Stomach (tissue), 4 donors: ENCODE measurements at regions not wholly inside any gene's neighbourhood (a gene's known extent, or its start where the extent isn't known, plus 50 kb on each side); places are given as distances from the start of the nearest gene placed in this dataset.

Experiments used
- EP300 ChIP-seq: sonication (generic); formaldehyde crosslinking; IDR thresholded peaks from one replicate; pipeline ENCODE4 v1.6.1; 2017; ENCODE audit warnings: antibody characterized with exemption
- POLR2A ChIP-seq, 4 donors: fragments of 450-650 bp; IDR thresholded peaks; one replicate each; pipeline ENCODE4 v1.6.1; 2016; ENCODE audit warnings: antibody characterized with exemption in 4 of 4, control low read depth in 2 of 4, mild to moderate bottlenecking in 1 of 4, moderate library complexity in 1 of 4
- POLR2AphosphoS5 ChIP-seq, 3 donors: sonication (generic); formaldehyde crosslinking; IDR thresholded peaks; one replicate each; pipeline ENCODE4 v1.6.1; 2016; ENCODE audit warnings: antibody characterized with exemption in 3 of 3
- TF ChIP-seq, protein P1 (sequence below), 7 experiments: fragments of 450-650 bp in 4 of 7; fragments of 200-600 bp in 3 of 7; sonication (generic) in 3 of 7; IDR thresholded peaks; one replicate each; pipeline ENCODE4 v1.5.1; 2016 to 2019; ENCODE audit warnings: antibody characterized with exemption in 7 of 7, control low read depth in 2 of 7, mild to moderate bottlenecking in 1 of 7

DNA sequence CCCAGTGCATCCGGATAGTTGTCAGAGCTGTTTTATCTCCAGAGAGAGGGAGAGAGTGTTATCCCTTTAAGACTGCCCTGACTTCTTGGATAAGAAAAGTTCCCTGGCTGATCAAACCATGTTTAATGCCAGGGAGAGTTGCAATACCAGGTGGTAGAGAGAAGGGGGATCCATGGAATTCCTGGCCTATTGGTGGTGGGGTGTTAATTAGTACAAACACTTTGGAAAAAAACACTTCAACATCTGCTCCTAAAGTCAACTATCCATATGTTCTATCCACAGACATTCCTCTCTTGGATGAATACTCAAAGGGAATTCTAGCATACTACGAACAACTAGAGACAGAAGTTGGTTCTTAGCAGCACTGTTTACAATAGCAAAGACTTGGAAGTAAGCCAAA, 307.2 kb downstream of the TCERG1L start:
- TF ChIP-seq, protein P1, sequence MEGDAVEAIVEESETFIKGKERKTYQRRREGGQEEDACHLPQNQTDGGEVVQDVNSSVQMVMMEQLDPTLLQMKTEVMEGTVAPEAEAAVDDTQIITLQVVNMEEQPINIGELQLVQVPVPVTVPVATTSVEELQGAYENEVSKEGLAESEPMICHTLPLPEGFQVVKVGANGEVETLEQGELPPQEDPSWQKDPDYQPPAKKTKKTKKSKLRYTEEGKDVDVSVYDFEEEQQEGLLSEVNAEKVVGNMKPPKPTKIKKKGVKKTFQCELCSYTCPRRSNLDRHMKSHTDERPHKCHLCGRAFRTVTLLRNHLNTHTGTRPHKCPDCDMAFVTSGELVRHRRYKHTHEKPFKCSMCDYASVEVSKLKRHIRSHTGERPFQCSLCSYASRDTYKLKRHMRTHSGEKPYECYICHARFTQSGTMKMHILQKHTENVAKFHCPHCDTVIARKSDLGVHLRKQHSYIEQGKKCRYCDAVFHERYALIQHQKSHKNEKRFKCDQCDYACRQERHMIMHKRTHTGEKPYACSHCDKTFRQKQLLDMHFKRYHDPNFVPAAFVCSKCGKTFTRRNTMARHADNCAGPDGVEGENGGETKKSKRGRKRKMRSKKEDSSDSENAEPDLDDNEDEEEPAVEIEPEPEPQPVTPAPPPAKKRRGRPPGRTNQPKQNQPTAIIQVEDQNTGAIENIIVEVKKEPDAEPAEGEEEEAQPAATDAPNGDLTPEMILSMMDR (IDR thresholded peaks at IDR 0.05) = no peak
- TF ChIP-seq POLR2AphosphoS5 (IDR thresholded peaks at IDR 0.05) = no peak
- no peak for TF ChIP-seq POLR2A (IDR thresholded peaks at IDR 0.05)
- TF ChIP-seq EP300 = no peak
